ENCODE measurements at regions not wholly inside any gene's neighbourhood (a gene's known extent, or its start where the extent isn't known, plus 50 kb on each side); places are given as distances from the start of the nearest gene placed in this dataset.

- no peak overlapping the region for H3K4me3 ChIP-seq (ENCODE audit: control insufficient read depth, low read depth, low read length)
- peak; percentile 13 for TF ChIP-seq CTCF (IDR thresholded peaks at IDR 0.05; ENCODE audit: control insufficient read depth, insufficient read depth, low read depth, low read length, missing control alignments)
- no peak for DNase-seq (ENCODE audit: low read depth)
Observed at GRCh38 chr2:48107326-48107925, 201.1 kb upstream of the FBXO11 start.

GRCh38 chr2:48108455-48108854 lies 202.2 kb upstream of the FBXO11 start:
- TF ChIP-seq CTCF (IDR thresholded peaks at IDR 0.05; ENCODE audit: control insufficient read depth, insufficient read depth, low read depth, low read length, missing control alignments) = no peak
- H3K4me3 ChIP-seq (ENCODE audit: control insufficient read depth, low read depth, low read length) = no peak overlapping the region
- DNase-seq (ENCODE audit: low read depth) = no peak

GRCh38 chr2:48109491-48110204 lies 203.3 kb upstream of the FBXO11 start:
- TF ChIP-seq CTCF (IDR thresholded peaks at IDR 0.05; ENCODE audit: control insufficient read depth, insufficient read depth, low read depth, low read length, missing control alignments) = no peak
- DNase-seq (ENCODE audit: low read depth) = no peak
- H3K4me3 ChIP-seq (ENCODE audit: control insufficient read depth, low read depth, low read length) = no peak overlapping the region

- no peak for TF ChIP-seq CTCF (IDR thresholded peaks at IDR 0.05; ENCODE audit: control insufficient read depth, insufficient read depth, low read depth, low read length, missing control alignments)
- no peak overlapping the region for H3K4me3 ChIP-seq (ENCODE audit: control insufficient read depth, low read depth, low read length)
- DNase-seq (ENCODE audit: low read depth) = no peak
Observed at GRCh38 chr2:48110492-48110891, 204.0 kb upstream of the FOXN2 start.

GRCh38 chr2:48112911-48113680 lies 201.4 kb upstream of the FOXN2 start:
- peak; percentile 82 for DNase-seq (ENCODE audit: low read depth)
- TF ChIP-seq CTCF (IDR thresholded peaks at IDR 0.05; ENCODE audit: control insufficient read depth, insufficient read depth, low read depth, low read length, missing control alignments) = no peak

GRCh38 chr2:48113767-48114166 lies 200.7 kb upstream of the FOXN2 start:
- no peak for TF ChIP-seq CTCF (IDR thresholded peaks at IDR 0.05; ENCODE audit: control insufficient read depth, insufficient read depth, low read depth, low read length, missing control alignments)
- no peak overlapping the region for H3K4me3 ChIP-seq (ENCODE audit: control insufficient read depth, low read depth, low read length)

More at GRCh38 chr2:48112911-48113680, 201.4 kb upstream of the FOXN2 start:
- H3K4me3 ChIP-seq (ENCODE audit: control insufficient read depth, low read depth, low read length) = no peak overlapping the region

More at GRCh38 chr2:48113767-48114166, 200.7 kb upstream of the FOXN2 start:
- DNase-seq (ENCODE audit: low read depth) = no peak

Data from AG09309 (cell line).